AG09309 (cell line): ENCODE measurements at regions not wholly inside any gene's neighbourhood (a gene's known extent, or its start where the extent isn't known, plus 50 kb on each side); places are given as distances from the start of the nearest gene placed in this dataset.

Source experiments
- DNase-seq: peaks from one replicate; pipeline ENCODE4 v3.0.0-alpha.2; 2010; ENCODE audit warnings: low read depth
- H3K4me3 ChIP-seq: 2 replicates; pipeline ENCODE4 v1.5.1; 2011; ENCODE audit warnings: mild to moderate bottlenecking, low read depth, low read length, moderate library complexity; ENCODE audit not compliant: control insufficient read depth
- TF ChIP-seq, protein P1 (sequence below): IDR thresholded peaks from 2 replicates; pipeline ENCODE4 v1.5.1; 2011; ENCODE audit warnings: mild to moderate bottlenecking, low read depth, low read length, inconsistent platforms; ENCODE audit not compliant: insufficient read depth, control insufficient read depth; ENCODE audit errors: missing control alignments

DNA sequence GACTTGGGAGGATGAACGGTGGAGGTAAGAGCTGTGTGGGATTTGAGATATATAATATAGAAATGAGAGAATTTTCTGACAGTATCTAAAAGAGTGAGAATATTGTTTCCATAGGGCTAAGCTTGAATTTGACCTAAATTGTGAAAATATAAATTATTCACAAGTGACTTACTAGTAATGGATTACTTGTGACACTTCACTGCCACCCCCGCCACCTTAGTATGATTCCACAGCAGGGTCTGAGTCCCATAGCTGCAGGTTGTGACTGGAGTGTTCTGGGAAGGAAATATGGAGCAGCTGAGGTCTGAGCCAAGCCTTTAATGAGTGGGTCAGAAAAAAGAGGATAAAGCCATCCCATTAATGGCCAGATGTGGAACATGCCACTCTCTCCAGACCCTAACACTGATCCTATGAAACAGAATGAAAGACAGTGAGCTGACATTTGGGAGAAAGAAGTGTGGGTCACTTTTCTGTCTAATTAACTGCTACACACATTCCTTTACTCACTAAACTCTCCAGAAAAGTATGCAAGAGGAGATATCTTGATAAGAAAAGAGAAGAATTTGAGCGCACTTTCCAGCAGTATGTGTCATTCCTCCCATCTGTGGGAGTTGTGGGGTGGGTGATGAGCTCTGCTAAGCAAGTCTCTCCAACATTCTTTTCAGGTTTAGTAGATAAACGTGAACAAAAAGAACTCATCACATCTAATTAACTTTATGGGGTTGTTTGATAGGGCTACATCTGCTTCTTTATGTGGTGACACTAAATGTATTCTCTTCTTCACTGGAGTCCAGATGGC lies 1193.4 kb downstream of the SORCS3 start:
- DNase-seq = no peak
- TF ChIP-seq, protein P1, sequence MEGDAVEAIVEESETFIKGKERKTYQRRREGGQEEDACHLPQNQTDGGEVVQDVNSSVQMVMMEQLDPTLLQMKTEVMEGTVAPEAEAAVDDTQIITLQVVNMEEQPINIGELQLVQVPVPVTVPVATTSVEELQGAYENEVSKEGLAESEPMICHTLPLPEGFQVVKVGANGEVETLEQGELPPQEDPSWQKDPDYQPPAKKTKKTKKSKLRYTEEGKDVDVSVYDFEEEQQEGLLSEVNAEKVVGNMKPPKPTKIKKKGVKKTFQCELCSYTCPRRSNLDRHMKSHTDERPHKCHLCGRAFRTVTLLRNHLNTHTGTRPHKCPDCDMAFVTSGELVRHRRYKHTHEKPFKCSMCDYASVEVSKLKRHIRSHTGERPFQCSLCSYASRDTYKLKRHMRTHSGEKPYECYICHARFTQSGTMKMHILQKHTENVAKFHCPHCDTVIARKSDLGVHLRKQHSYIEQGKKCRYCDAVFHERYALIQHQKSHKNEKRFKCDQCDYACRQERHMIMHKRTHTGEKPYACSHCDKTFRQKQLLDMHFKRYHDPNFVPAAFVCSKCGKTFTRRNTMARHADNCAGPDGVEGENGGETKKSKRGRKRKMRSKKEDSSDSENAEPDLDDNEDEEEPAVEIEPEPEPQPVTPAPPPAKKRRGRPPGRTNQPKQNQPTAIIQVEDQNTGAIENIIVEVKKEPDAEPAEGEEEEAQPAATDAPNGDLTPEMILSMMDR = no peak
- no peak overlapping the region for H3K4me3 ChIP-seq

DNA sequence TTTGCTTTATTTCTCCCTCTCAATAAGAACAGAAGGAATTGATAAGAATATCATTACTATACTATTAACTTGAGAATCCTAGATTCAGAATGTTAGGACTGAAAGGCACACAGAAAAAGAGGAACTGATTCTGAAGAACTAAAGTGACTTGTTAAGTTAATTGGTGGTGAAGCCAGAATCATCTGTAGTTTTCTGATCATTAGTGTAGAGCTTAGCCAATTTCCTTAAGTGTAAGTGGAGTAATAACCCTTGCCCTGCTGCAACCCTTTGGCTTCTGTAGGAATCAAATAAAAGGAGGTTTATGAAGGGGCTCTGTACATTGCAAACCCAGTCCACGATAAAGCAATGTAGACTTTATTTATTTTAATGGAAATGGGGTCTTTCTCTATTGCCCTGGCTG lies 1186.0 kb downstream of the SORCS3 start:
- TF ChIP-seq, protein P1 = no peak
- DNase-seq = no peak
- H3K4me3 ChIP-seq = no peak overlapping the region

DNA sequence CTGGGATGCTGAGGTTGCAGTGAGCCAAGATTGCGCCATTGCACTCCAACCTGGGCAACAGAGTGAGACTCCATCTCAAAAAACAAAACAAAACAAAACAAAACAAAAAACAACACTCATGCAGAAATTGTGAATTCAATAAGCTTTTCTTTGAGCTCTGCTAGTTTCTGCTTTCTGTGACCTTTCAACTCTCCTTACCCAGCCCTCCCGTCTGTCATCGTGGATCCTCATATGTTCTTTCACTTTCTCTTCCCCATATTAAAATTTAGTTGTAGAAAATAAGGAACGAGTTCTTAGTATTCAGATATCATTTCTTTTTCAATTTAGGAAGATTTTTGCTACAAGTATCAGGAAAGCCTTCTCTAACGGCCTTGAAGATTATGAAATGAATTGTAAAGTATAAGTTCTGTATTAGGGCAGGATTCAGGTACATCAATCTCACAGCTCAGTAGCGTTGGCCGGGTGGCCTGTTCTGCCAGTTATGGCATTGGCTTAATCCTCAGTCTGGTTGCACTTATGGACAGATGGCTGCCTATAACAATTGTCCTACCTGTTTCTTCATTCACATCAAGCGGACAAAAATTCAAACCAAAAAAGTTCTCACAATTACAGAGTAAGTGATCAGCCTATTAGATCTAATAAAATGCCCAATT lies 1167.0 kb downstream of the SORCS3 start:
- TF ChIP-seq, protein P1 = no peak
- H3K4me3 ChIP-seq = no peak overlapping the region
- no peak for DNase-seq

DNA sequence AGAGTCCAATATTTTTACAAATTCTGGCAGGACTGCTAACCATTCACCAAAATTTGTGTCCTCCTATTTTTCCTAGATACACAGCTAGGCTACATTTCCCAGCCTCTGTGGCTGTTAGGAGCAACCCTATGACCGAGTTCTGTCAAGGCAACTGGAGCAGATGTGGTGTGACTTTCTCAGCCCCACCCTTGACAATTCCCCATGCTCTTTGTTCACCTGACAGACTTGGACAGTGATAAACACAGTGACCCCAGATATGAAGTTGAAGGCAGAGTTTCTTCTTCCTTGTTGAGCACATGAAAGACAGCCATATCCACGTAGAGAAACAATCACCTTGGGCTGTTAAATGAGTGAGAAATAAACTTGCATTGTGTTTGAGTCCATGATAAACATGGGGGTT lies 1162.1 kb downstream of the SORCS3 start:
- TF ChIP-seq, protein P1 = no peak
- no peak for DNase-seq

DNA sequence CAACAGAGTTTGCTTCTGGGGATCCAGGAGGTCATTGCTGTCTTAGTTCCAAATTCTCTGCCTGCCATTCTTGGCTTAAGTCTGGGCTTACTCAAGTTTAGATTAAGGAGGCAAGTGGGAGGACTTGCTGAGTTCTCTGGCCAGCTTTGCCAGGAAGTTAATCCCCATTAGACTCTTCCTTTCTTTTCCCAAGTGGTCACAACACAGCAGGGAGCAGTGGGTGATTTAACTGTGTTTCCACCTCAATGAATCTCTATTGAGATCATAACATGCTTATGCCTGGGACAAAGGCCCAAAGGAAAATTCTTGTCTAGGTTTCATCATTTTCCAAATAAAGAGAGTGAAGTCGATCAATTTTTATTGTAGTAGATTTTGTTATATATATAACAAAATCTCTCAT lies 1159.6 kb downstream of the SORCS3 start:
- no peak for DNase-seq
- TF ChIP-seq, protein P1 = no peak
- no peak overlapping the region for H3K4me3 ChIP-seq

More for the DNA sequence above, 1162.1 kb downstream of the SORCS3 start:
- H3K4me3 ChIP-seq = no peak overlapping the region

DNA sequence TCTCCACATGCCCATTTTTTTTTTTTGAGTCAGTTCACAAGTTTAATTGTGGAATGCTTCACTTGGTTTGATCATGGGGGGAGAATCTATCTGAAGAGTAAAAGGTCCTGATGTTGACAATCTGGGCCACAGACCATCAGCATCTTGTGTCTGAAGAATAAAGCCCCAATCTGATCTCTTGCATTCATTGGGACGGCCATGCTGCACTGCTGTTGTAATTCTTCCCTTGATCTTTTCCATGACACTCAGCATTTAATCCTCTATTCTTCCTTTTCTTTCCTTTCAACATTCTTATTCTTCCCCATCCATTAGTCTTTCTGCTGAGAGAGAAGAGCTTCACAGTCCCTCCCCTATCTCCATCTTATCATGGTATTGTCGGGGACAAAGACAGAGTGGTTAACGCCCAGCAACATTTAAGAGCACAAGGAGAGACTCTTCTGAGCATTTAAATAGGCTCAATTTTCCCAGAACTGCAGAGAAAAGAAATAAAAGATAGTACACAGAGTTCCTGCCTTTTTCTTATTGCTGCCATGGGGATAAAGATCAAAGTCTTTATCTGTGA lies 1157.3 kb downstream of the SORCS3 start:
- DNase-seq = no peak
- H3K4me3 ChIP-seq = no peak overlapping the region
- TF ChIP-seq, protein P1 = no peak
